Neural progenitor cell (in vitro differentiated cells): ENCODE measurements at regions not wholly inside any gene's neighbourhood (a gene's known extent, or its start where the extent isn't known, plus 50 kb on each side); places are given as distances from the start of the nearest gene placed in this dataset.

ENCODE experiments used
- DNase-seq: peaks from one replicate; pipeline ENCODE4 v3.0.0-alpha.2; 2016; ENCODE audit warnings: low spot score
- H2AFZ ChIP-seq: fragments of 200-600 bp; sonication (generic); replicated peaks from 2 replicates; pipeline ENCODE4 v1.6.1; 2016; ENCODE audit warnings: antibody characterized with exemption
- H3F3A ChIP-seq: fragments of 200-600 bp; sonication (generic); 2 replicates; pipeline ENCODE4 v1.6.1; 2016; ENCODE audit warnings: antibody characterized with exemption, low read depth
- H3K27ac ChIP-seq: fragments of 200-600 bp; sonication (generic); 2 replicates; pipeline ENCODE4 v1.5.1; 2016; ENCODE audit warnings: mild to moderate bottlenecking
- H3K27me3 ChIP-seq: fragments of 200-600 bp; sonication (generic); 2 replicates; pipeline ENCODE4 v1.6.1; 2016; ENCODE audit warnings: mild to moderate bottlenecking, moderate library complexity
- H3K36me3 ChIP-seq: fragments of 200-600 bp; sonication (generic); 2 replicates; pipeline ENCODE4 v1.5.1; 2016
- H3K4me1 ChIP-seq: fragments of 200-600 bp; sonication (generic); 2 replicates; pipeline ENCODE4 v1.6.1; 2016; ENCODE audit warnings: mixed run types
- H3K4me2 ChIP-seq: fragments of 200-600 bp; sonication (generic); 2 replicates; pipeline ENCODE4 v1.6.1; 2016
- H3K4me3 ChIP-seq: fragments of 200-600 bp; sonication (generic); 2 replicates; pipeline ENCODE4 v1.5.1; 2016
- H3K79me2 ChIP-seq: fragments of 200-600 bp; sonication (generic); 2 replicates; pipeline ENCODE4 v1.6.1; 2016; ENCODE audit warnings: low read depth
- H3K9ac ChIP-seq: fragments of 200-600 bp; sonication (generic); 2 replicates; pipeline ENCODE4 v1.6.1; 2016
- H3K9me3 ChIP-seq: fragments of 200-600 bp; sonication (generic); 2 replicates; pipeline ENCODE4 v1.5.1; 2016; ENCODE audit warnings: low read depth
- H4K20me1 ChIP-seq: fragments of 200-600 bp; sonication (generic); 2 replicates; pipeline ENCODE4 v1.6.1; 2016; ENCODE audit warnings: low read depth
- H3K27ac Mint-ChIP-seq: 3 replicates; pipeline ENCODE4 v1.8.0; 2021; ENCODE audit warnings: mixed read lengths
- H3K27me3 Mint-ChIP-seq: 2 replicates; pipeline ENCODE4 v1.8.0; 2022; ENCODE audit warnings: low read depth, mild to moderate bottlenecking, inconsistent platforms, moderate library complexity, mixed read lengths; ENCODE audit not compliant: insufficient read depth
- H3K36me3 Mint-ChIP-seq: 3 replicates; pipeline ENCODE4 v1.8.0; 2021; ENCODE audit warnings: mixed read lengths
- H3K4me1 Mint-ChIP-seq: 3 replicates; pipeline ENCODE4 v1.8.0; 2021; ENCODE audit warnings: mixed read lengths
- H3K4me3 Mint-ChIP-seq: 3 replicates; pipeline ENCODE4 v1.8.0; 2021; ENCODE audit warnings: mild to moderate bottlenecking, moderate library complexity, mixed read lengths
- H3K9me3 Mint-ChIP-seq: 3 replicates; pipeline ENCODE4 v1.8.0; 2020; ENCODE audit warnings: mixed read lengths
- CTCF ChIP-seq: fragments of 200-600 bp; sonication (generic); IDR thresholded peaks from 2 replicates; pipeline ENCODE4 v1.5.1; 2017; ENCODE audit warnings: antibody characterized with exemption, mild to moderate bottlenecking
- EZH2 ChIP-seq: fragments of 200-600 bp; sonication (generic); IDR thresholded peaks from 2 replicates; pipeline ENCODE4 v1.6.1; 2017; ENCODE audit warnings: antibody characterized with exemption, mild to moderate bottlenecking, moderate library complexity
- EZH2phosphoT487 ChIP-seq: fragments of 200-600 bp; sonication (generic); IDR thresholded peaks from 2 replicates; pipeline ENCODE4 v1.6.1; 2017; ENCODE audit warnings: antibody characterized with exemption

- Histone ChIP-seq H3K79me2 (no peaks in the 10 kb centered on the region), H3K4me2 (no peak overlapping the region), H3K9me3 (no peaks in the 10 kb centered on the region), H2AFZ (no peak overlapping the region), H3F3A (no peaks in the 10 kb centered on the region), H3K4me1 (no peaks in the 10 kb centered on the region), H3K27me3 (no peaks in the 10 kb centered on the region), H3K27ac (no peak overlapping the region), H3K4me3 (no peak overlapping the region), H4K20me1 (no peaks in the 10 kb centered on the region), H3K9ac (no peak overlapping the region), H3K36me3 (no peaks in the 10 kb centered on the region)
- Mint-ChIP-seq H3K36me3 (no peaks in the 10 kb centered on the region), H3K4me1 (no peaks in the 10 kb centered on the region), H3K27me3 (no peaks in the 10 kb centered on the region), H3K27ac (no peak overlapping the region), H3K9me3 (no peaks in the 10 kb centered on the region), H3K4me3 (no peak overlapping the region)
- DNase-seq, result no peak
- TF ChIP-seq EZH2 (no peak), CTCF (no peak), EZH2phosphoT487 (no peak)
These were observed 1649.9 kb upstream of the IGFBP7 start for GRCh38 chr4:58760100-58760499.

GRCh38 chr4:58749206-58749605 lies 1639.0 kb upstream of the IGFBP7 start:
- Histone ChIP-seq H3K79me2 (no peaks in the 10 kb centered on the region), H3K9me3 (no peaks in the 10 kb centered on the region), H3K27me3 (no peaks in the 10 kb centered on the region), H3K9ac (no peak overlapping the region), H3K4me1 (no peaks in the 10 kb centered on the region), H4K20me1 (no peaks in the 10 kb centered on the region), H3K27ac (no peak overlapping the region), H2AFZ (no peak overlapping the region), H3F3A (no peaks in the 10 kb centered on the region), H3K4me3 (no peak overlapping the region), H3K36me3 (no peaks in the 10 kb centered on the region), H3K4me2 (no peak overlapping the region)
- Mint-ChIP-seq H3K4me3 (no peak overlapping the region), H3K9me3 (no peaks in the 10 kb centered on the region), H3K4me1 (no peaks in the 10 kb centered on the region), H3K27me3 (no peaks in the 10 kb centered on the region), H3K36me3 (no peaks in the 10 kb centered on the region), H3K27ac (no peak overlapping the region)
- no peak for DNase-seq
- TF ChIP-seq EZH2phosphoT487, result no peak
- TF ChIP-seq CTCF, result no peak
- TF ChIP-seq EZH2, result no peak

GRCh38 chr4:58740897-58741296 lies 1630.7 kb upstream of the IGFBP7 start:
- H3K4me3 Mint-ChIP-seq, result no peak overlapping the region
- Histone ChIP-seq H4K20me1 (no peaks in the 10 kb centered on the region), H3K36me3 (no peaks in the 10 kb centered on the region), H3K27me3 (no peaks in the 10 kb centered on the region), H3K4me1 (no peaks in the 10 kb centered on the region), H3K4me2 (no peak overlapping the region), H3F3A (no peaks in the 10 kb centered on the region), H3K9ac (no peak overlapping the region), H3K9me3 (no peaks in the 10 kb centered on the region), H3K27ac (no peak overlapping the region), H3K79me2 (no peaks in the 10 kb centered on the region), H3K4me3 (no peak overlapping the region), H2AFZ (no peak overlapping the region)
- H3K36me3 Mint-ChIP-seq, result no peaks in the 10 kb centered on the region
- no peak for DNase-seq
- peaks cover 3% of the 10 kb centered on the region for H3K4me1 Mint-ChIP-seq
- no peaks in the 10 kb centered on the region for H3K9me3 Mint-ChIP-seq
- no peaks in the 10 kb centered on the region for H3K27me3 Mint-ChIP-seq
- no peak overlapping the region for H3K27ac Mint-ChIP-seq
- TF ChIP-seq EZH2phosphoT487 (no peak), EZH2 (no peak), CTCF (no peak)

DNA sequence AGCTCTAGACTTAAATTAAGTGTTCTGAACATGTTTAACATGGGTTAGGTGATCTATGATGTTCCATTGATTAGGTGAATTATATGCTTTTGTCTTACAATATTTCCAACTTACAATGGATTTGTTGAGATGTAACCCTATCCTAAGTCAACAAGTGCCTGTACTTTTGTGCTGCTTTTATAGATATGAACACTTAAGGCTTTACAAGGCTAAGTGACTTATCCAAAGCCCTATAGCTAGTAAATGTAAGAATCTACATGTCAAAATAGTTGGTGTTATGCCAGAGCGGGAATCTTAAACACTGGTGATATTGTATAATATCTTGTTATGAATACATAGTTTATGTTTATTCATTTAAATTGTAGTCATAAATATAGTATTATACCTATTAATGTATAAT lies 1629.1 kb upstream of the IGFBP7 start:
- H4K20me1 ChIP-seq, result no peaks in the 10 kb centered on the region
- H3K9ac ChIP-seq, result no peak overlapping the region
- H3K4me3 ChIP-seq, result no peak overlapping the region
- Mint-ChIP-seq H3K9me3 (no peaks in the 10 kb centered on the region), H3K4me1 (peaks cover 3% of the 10 kb centered on the region), H3K27ac (no peak overlapping the region), H3K27me3 (no peaks in the 10 kb centered on the region), H3K4me3 (no peak overlapping the region), H3K36me3 (no peaks in the 10 kb centered on the region)
- no peak overlapping the region for H3K27ac ChIP-seq
- TF ChIP-seq EZH2phosphoT487 (no peak), EZH2 (no peak), CTCF (no peak)
- H3K27me3 ChIP-seq, result no peaks in the 10 kb centered on the region
- H3K4me2 ChIP-seq, result no peak overlapping the region
- no peaks in the 10 kb centered on the region for H3K4me1 ChIP-seq
- no peak overlapping the region for H2AFZ ChIP-seq
- H3K79me2 ChIP-seq, result no peaks in the 10 kb centered on the region
- no peaks in the 10 kb centered on the region for H3F3A ChIP-seq
- no peak for DNase-seq
- no peaks in the 10 kb centered on the region for H3K9me3 ChIP-seq
- H3K36me3 ChIP-seq, result no peaks in the 10 kb centered on the region
